Stimulated activated CD8-positive, alpha-beta memory T cell treated with anti-CD3 and anti-CD28 coated beads, Interleukin-12 subunit alpha, Interleukin-12 subunit beta, amount 100 ng/mL, for 4 hours (primary cell): ENCODE measurements at regions not wholly inside any gene's neighbourhood (a gene's known extent, or its start where the extent isn't known, plus 50 kb on each side); places are given as distances from the start of the nearest gene placed in this dataset.
"Not testable (repeated sequence)": the region's sequence is repeated elsewhere in the genome, so short reads cannot be mapped to it uniquely, and the experiment has no call there.

Experiments used
- DNase-seq: peaks from one replicate; pipeline ENCODE4 v3.0.0-alpha.2; 2020; ENCODE audit warnings: low read depth

DNA sequence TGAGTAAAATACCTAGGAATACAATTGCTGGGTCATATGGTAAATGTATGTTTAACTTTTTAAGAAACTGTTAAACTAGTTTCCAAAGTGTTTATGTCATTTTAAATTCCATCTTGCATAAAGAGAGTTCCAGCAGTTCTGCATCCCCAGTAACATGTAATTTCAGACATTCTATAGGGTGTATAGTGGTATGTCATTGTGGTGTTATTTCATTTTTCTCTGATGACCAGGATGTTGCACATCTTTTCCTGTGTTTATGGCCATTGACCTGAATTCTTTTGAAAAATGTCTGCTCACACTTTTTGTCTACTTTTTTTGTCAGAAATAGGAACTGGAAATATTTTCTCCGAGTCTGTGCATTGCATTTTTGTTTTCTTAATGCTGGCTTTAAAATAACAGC lies 128.9 kb downstream of the TMEM200A start:
- DNase-seq, result no peak

DNA sequence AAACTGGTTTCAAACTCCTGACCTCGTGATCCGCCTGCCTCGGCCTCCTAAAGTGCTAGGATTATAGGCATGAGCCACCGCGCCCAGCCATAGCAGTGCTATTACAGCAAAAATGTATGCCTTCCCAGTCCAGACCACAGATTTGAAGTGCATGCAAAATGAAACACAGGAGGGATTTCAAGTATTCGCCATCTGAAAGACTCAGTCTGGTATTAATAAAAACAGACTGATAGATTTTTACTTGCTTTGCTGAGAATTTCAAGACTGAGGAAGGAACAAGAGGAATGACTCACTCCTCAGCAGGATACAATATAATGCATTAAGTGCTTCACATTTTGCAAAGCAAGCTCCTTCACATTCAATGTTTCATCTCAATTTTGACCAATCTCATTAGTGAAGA lies 134.9 kb downstream of the TMEM200A start:
- DNase-seq, result no peak

DNA sequence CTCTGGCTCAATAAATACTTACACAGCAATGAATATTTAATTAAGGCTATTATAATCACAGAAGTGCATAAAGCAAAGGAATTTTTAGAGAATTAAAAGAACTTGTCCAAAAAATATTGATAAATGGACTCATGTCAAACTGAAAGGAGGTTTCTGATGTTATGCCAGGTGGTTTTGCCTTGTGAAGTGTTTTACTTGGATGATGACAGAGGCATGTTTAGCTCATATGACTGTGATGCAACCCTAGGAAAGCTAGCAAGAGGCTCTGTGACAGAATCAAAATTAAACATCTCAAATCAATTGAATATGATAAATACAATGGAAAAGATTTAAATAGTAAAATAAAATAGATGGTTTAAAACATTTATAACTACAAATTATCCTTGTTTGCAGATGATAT lies 137.3 kb downstream of the TMEM200A start:
- DNase-seq, result no peak

GRCh38 chr6:130505808-130506598 lies 140.2 kb downstream of the TMEM200A start:
- no peak for DNase-seq

DNA sequence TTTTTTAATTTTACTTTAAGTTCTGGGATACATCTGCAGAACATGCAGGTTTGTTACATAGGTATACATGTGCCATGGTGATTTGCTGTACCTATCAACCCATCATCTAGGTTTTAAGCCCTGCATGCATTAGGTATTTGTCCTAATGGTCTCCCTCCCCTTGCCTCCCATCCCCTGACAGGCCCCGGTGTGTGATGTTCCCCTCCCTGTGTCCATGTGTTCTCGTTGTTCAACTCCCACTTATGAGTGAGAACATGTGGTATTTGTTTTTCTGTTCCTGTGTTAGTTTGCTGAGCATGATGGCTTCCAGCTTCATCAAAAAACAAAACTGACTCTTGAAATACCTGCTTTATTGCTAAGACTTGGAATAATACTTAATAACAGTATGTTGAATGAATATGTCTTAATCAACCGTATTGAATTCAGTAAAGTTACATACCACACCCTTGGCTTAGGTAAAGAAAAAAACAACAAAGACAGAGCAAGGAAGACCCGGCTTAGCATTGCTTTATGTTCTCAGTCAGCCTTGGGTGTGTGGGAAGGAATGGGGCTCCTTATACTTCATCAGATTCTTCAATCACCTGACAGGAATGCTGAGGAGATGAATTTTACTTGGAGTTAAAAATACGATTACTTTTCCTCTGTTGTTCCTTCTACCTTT lies 141.3 kb downstream of the TMEM200A start:
- DNase-seq, result not testable (repeated sequence)

DNA sequence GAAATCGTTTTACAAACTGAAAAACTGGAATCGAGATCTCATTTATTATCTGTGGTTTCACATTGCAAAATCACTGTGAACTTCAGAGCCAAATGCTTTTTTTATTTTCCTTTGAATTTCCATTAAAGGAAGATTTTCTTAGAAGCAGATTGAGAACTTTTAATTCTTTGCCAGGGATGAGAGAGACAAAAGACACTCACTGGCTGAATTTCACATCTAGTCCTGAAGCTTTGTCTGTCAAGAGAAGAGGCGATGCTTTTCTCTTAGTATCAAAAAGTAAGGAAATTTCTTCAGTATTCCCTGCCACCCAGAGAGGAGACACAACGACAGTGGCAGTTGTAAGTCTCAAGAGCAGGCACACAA lies 141.8 kb downstream of the TMEM200A start:
- DNase-seq, result no peak

DNA sequence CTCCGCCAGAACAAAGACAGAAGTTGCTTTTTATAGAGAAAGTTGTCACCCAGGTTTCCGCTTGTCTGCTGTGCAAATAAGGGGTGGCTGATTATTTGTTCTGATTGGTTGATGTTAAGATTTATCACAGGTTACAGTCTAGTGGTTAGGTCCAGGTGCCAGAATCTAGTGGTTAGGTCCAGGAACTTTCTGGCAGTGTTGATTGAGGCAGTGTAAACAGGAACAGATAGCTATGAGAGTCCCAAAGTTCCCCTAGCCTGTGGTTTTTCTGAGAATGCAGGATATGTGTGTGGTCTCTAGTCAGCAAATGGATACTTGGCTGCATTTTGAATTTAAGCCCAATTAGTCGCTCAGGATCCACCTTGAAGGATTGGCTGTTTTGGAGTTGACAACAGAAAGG lies 148.0 kb downstream of the TMEM200A start:
- DNase-seq, result no peak

- no peak for DNase-seq
Observed at GRCh38 chr6:130514712-130515111, 148.9 kb downstream of the TMEM200A start.

- DNase-seq, result no peak
Observed at GRCh38 chr6:130515306-130515705, 149.5 kb downstream of the TMEM200A start.

DNA sequence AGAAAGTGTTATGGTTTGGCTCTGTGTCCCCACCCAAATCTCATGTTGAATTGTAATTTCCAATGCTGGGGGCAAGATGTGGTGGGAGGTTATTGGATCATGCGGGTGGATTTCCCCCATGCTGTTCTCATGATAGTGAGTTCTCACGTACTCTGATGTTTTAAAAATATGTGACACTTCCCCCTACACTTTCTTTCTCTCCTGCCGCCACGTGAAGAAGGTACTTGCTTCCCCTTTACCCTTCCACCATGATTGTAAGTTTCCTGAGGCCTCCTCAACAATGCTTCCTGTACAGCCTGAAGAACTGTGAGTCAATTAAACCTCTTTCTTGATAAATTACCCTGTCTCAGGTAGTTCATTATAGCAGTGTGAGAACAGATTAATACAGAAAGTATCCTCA lies 150.8 kb downstream of the TMEM200A start:
- DNase-seq, result no peak

DNA sequence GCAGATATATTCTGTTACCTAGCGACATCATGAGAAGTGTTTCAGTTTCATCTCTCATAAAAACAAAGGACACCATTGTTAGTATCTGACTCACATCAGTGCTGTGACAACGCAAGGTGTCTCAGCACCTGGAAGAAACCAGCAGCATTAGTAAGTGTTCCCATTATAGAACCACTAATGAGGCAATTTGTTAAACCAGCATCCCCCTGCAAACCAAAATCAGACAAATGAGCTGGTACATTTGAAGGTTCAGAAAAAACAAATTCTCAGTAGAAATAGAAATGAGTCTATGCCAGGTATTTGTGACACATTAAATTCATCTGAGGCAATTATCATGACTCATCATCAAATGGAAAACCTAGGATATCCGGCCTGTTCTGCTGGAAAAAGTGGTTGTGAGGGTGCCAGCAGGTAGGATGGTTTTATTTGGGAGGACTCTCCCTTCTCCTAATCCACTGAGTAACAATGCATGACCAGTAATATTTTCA lies 151.7 kb downstream of the TMEM200A start:
- no peak for DNase-seq

DNA sequence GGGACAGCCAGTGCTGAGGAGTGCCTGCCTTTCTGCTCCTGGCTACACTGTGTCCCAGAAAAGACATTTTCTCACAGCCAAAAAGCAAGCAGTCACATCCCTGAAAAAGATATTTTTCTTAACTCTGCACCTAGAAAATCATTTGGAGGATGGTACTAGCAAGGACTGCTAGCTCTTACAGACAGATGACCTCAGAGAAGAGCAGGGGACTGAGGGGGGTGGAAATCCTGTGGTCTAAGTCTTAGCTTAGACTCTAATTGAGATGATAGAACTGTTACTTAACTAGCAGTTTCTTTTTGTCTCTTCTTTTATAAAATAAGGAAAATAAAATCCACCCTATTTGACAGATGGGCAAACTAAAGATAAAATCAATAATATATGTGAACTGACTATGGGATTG lies 152.8 kb downstream of the TMEM200A start:
- DNase-seq, result no peak

DNA sequence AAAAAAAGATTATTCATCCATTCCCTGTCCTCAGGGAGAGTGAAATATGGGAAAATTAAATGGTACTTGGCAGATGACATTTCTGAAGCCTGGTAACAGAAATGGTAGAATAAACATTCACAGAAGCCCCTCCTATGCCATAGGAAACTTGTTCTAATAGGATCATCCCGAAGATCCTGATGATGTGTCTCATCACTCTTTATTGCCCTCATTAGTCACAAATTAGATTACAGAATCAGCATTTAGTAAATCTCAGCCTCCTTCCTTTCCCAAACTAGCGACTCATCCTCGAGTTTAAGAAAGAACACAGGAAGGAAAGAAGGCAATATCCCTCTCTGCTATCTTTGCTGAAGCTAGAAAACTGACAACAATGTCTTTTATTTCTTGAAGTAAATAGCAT lies 154.4 kb downstream of the TMEM200A start:
- DNase-seq, result no peak

DNA sequence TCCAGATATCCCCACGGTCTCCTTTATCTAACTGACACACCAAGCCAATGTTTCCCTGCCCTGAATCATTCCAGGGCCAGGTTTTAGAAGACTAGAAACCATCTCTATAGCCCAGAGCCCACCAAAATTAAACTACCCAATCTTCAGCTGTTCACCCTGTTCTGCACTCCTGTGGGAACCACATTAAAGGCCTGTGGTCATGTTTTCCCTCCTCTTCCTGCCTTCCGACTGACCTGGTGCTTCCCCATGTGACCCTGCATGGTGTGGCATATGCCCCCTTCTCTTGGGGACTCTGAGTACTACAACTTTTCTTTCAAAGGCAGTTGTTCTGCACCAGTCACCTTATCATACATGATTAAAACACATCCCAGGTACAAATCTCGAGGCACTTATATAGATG lies 155.0 kb downstream of the TMEM200A start:
- no peak for DNase-seq

- no peak for DNase-seq
Observed at GRCh38 chr6:130524552-130524951, 158.7 kb downstream of the TMEM200A start.

DNA sequence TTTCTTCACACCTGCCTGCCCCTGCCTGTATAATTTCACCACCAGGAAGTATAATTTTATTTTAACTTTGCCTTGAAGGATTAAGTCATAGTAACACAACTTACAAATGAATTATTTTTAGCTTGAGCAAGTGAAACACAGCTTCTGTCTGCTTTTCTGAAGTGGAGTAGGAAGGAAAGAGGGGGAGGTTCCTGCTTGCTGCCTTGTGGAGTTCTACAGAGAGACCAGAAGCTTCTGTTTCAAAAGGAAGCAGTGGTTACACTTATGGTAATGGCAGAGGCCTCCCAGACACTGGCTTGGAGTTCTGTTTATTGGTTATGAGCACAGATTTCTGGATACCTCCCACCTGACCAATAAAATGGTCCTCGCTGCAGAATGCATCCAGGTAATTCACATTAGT lies 159.6 kb downstream of the TMEM200A start:
- no peak for DNase-seq

GRCh38 chr6:130526466-130526865 lies 160.6 kb downstream of the TMEM200A start:
- DNase-seq, result no peak

DNA sequence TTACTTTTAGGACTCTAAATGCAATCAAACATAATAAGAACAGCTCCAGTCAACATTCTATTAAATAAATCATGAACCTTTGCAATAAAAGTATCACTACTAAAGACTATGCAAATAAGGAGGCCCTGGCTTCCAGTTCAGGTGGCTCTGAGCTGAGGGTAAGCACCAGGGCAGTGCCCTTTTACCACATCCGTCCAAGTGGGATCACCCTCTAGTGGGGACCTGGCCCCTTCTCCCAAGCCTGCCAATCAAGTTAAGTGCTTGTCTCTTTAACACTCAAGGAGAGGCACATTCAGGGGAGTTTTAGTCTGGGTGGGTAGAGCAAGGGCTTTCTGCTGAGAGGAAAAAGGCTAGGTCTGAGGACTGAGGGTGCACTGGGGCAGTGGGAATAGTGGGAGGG lies 161.4 kb downstream of the TMEM200A start:
- no peak for DNase-seq

GRCh38 chr6:130529569-130530149 lies 163.8 kb downstream of the TMEM200A start:
- DNase-seq, result no peak

- DNase-seq, result no peak
Observed at GRCh38 chr6:130534627-130535026, 168.8 kb downstream of the TMEM200A start.

- no peak for DNase-seq
Observed at GRCh38 chr6:130535242-130535641, 169.4 kb downstream of the TMEM200A start.

DNA sequence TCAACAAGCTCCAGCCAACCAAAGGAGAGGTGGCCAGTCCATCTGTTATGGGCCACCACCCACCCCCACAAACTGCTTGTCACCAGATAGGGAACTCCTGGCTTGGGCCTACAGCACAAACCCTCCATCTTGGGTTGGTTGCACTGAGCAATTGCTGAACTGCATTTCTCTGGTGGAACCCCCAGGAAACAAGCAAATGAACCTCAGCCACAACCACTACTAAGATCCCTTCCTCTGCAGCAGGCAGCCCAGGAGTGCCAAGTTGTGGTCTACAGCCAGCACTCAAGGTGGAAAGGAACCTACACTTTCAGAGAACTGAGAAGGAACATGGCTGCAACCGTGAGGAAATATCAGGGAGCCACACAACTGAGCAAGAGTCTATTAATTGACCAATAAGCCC lies 171.6 kb downstream of the TMEM200A start:
- no peak for DNase-seq

DNA sequence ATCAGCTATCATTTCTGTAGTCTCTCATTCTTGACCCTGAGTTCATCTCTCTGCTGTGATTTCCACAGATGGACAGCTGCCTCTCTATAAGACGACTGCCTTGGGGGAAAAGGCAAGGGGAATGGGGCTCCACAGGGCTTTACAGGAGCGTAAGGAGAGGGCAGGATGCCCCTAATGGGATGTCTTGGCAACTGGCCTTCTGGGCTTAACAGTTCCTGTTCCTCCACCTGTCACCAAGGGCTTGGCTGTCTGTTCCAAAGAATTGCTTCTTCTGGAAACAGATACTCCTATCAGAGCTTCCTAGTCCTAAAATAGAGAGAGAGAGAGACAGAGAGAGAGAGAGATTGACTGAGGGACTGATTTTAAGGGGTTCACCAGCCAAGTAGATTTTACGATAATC lies 181.9 kb downstream of the TMEM200A start:
- DNase-seq, result no peak
